HG03432 (cell line): ENCODE measurements at regions not wholly inside any gene's neighbourhood (a gene's known extent, or its start where the extent isn't known, plus 50 kb on each side); places are given as distances from the start of the nearest gene placed in this dataset.

Experiments
- ATAC-seq: cut with Tn5 transposase; IDR thresholded peaks from one replicate; pipeline ENCODE4 v1.9.1; 2021; ENCODE audit warnings: mild to moderate bottlenecking, moderate library complexity; ENCODE audit not compliant: unreplicated experiment

DNA sequence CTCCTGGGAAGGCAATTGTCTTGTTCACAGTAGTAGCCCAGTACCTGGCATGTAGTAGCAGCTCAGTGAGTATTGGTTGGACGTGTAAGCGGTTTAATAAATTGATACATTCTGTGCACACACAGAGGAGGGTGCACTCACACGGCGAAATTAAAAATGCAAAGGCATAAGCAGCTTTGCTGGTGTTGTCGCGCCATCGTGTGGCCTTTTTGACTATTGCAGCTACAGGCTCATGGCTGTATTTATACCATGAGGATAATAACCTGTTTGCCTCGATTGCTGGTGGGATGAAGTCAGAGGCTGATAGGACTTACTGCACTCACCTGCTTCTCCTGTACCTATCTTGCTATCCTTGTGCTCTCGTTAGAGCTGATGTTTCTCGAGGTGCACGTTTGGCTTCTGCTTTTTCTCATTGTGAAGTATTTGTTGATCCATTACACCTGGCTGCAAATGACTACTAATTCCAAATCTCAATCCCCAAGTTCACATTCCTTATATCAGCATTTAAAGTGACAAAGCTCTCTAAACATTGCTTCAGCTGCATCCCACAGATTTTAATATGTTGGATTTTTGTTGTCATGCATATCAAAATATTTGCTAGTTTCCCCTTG, 61.5 kb downstream of the TBXT start:
- peak; percentile 86 for ATAC-seq

DNA sequence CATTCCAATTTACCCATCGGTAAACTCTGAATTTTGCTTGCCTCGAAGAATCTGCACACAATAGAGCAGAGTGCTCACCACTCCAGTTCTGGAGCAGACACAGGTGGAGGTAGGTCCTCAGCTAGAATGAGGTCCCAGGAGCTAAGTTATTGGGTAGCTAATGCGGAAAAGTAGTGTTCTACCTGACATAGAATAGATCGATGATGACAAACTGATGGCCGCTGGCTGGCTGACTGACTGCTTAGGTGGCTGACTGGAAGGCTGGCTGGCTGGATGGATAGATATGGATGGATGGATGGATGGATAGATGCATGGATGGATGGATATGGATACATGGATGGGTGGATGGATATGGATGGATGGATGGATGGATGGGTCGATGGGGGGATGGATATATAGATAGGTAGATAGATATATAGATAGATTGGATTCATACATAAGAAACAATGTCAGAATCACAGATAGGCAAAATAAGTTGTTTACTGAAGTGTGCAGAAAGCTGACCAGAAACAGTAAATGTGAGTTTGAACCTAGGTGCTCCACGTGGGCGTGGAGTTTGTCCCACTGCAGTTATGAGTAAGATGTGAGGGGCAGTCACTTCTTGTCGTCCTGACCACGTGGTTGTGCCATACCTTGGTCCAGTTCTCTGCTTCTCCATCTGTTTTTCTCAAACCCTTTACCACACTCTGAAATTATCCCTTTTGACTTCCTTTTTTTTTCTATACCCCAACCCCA, 62.1 kb downstream of the TBXT start:
- ATAC-seq, result peak; percentile 42

DNA sequence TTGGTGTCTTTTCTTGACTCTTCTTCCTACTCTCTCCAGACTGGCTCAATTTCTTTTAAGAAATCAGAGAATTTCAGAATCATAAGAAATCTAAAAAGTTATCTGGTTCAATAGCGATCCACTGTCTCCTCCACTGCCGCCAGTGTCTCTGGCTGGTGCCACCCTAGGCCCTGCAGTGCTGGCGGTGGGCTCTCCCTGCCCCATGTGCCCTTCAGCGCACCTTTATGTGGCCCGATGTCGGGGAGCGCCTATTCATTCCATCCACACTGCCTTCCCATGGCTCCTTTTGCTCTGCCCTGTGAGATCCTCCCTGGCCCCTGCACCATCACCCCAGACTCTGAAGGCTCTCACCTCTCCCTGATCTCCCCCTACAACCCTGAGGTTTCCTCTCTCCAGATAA, 62.8 kb downstream of the TBXT start:
- ATAC-seq, result no peak

DNA sequence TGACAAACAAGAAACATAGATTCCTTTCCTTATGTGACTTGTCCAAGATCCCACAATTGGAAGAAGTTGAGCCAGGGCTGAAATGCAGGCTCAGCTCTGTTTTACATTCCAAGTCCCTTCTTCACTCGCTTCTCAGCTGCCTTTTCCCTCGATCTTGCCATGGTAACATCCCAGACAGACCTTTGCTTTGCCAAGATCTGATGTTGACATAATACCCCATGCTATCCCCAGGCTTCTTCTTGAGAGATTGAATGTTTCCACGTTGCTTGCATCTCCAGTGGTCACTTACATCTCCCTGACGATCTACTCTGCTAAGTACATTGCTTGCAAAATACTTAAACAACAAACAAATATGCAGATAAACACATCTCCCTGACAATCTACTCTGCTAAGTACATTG, 63.5 kb downstream of the TBXT start:
- no peak for ATAC-seq

DNA sequence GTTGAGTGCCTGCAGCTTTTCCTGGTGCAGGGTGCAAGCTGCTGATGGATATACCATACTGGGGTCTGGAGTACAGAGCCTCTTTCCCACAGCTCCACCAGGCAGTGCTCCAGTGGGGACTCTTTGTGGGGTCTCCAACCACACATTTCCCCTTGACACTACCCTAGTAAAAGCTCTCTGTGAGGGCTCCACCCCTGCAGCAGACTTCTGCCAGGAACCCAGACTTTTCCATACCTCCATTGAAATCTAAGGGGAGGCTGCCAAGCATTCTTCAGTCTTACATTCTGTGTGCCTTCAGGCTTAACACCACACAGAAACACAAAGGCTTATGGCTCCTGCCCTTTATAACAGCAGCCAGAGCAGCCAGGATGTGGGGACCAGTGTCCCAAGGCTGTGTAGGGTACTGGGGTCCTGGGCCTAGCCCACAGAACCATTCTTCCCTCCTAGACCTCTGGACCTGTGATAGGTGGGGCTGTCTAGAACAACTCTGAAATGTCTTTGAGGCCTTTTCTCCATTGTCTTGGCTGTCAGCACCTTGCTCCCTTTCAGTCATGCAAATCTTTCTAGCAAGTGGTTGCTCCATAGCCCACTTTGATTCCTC, 65.7 kb downstream of the TBXT start:
- ATAC-seq, result no peak

DNA sequence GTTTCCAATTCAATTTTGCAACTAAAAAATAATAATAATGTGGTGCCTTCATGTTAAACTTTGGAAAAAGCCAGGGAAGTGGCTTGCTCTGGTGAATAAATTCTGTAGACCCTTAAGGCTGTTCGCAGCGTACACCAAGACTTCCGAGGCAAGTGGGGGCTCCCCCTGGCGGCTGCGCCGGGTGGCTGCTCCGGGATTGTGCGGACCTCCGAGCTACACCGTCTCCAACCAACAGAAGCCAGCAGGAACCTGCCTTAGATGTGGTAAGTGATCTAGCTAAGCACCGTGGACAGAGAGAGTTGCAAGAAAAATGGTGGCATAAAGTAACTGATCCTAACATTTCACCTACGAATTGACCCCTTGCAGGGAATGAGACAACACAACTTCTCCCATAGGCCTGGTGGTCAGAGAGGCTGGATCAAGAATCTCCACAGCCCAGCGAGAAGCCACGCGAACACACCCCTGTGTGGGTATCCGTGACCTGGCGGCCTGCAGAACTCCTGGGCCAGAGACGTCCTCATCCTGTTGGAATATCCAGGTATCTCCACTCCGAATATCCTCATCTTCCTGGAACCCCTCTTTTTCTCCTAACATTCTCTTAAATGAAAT, 69.6 kb downstream of the TBXT start:
- ATAC-seq, result peak; percentile 90

DNA sequence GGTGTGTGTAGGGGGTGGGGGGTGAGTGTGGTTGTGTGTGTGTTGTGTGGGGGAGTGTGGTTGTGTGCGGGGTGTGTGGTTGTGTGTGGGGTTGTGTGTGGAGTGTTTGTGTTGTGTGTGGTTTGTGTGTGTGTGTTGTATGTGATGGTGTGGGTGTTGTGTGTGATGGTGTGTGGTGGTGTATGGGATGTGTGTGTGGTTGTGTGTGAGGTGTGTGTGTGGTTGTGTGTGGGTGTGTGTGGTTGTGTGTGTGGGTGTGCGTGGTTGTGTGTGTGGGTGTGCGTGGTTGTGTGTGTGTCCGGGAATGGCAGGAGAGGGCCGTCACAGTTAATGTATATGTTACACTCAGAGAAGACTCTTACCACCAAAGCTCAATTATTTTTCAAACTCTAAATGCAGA, 79.8 kb downstream of the TBXT start:
- ATAC-seq, result no peak

DNA sequence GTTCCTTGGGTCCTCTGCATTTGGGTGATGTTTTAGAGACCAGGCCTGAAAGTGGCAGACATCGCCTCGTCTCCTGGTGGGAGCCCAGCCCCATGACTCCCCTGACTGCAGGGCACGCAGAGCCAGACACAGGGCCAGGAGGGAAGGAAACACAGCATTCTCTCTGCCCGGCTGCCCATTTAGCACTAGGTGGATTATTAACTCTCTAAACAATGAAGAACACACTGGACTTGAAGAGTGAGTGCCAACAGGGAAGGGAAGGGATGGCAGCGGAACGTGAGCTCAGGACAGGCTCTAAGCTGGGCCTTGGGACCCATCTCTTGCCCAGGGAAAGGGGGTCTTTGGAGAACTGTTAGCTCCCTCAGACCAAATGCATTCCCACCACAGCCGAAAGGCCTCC, 80.4 kb downstream of the TBXT start:
- ATAC-seq, result no peak

DNA sequence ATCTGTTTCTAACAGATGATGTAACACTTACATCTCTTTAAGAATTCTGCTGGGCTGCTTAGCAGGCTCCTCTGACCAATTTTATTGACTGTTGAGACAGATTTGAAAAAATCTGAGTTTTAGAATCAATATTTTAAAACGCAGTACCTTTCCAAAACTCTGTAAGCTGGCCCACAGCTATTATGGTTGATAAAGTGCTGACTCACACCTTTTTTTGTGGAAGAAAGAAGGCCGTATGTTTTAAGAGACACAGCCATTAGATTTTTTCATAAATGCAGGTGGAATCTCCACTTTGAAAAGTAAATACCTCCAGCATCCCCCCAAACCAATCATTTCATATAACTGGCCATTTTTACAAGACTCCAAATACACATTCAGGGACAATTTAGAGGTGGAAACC, 82.2 kb downstream of the TBXT start:
- no peak for ATAC-seq

DNA sequence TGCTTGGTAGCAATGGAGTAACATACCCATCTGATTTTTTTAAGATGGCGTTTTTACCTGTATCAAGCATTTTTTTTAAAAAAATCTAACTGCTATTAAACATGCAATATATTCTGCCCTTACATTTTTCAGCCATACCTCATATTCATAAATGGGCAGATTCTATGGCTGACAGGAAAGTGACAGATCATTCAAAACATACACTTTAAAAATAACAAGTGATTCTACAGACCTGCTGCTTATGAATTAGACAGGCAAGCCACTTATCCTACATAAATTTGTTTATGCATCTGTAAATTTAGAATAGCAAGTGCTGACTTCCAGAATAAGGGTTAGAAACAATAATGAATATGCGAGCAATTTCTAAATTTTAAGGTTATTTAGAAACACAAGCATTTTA, 82.7 kb downstream of the TBXT start:
- no peak for ATAC-seq

DNA sequence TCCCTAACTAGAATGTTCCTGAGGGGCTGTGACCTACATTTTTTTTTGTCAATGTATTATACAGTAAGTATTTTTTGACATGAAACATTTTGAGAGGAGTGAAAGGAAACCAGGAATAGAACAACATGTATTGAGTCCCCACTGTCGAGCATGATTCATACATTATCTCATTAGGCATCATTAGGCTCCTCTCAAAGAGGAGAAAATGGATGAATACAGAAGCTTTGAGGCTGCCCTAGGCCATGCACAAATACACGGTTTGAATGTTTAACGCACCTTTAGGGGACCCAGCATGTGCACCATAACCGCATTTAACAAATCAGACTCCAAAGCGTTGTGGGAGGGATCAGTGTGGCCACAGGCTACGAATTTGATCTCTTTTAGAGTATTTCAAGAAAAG, 87.8 kb downstream of the TBXT start:
- no peak for ATAC-seq

DNA sequence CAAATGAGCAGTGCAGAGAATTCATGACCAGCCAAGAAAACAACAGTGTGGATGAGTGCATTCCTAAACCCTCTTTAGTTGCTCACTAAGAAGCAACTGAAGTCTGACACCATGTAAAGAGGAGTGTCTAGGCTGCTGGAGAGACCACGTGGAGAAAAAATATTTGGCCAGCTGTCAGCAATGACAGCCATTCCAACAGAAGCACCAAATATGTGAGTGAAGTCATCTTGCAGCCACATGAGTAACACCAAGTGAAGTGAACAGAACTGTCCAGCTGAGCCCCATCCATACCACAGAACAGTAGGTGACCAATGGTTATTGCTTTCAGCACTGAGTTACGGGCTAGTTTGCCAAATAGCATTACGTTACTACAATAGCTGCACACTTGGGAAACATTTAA, 89.4 kb downstream of the TBXT start:
- no peak for ATAC-seq

DNA sequence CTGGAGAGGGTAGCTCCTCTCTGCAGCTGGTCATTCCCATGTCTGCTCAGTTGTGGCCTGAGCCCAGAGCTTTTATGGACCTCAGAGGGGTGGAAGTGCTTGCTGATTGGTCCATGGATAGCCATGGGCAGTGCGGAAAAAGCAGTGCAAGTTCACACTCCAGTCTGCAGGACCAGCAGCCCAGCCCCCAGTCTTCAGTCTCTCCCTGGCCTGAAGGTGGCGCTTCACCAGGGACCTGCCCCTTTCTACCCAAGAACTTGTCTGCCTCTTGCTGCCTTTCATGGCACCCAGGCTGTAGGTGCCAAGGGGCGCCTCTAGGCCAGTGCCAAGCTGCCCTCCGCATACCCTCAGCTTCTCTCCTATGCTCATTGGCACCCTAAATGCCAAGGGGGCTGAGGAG, 91.0 kb downstream of the TBXT start:
- ATAC-seq, result no peak

DNA sequence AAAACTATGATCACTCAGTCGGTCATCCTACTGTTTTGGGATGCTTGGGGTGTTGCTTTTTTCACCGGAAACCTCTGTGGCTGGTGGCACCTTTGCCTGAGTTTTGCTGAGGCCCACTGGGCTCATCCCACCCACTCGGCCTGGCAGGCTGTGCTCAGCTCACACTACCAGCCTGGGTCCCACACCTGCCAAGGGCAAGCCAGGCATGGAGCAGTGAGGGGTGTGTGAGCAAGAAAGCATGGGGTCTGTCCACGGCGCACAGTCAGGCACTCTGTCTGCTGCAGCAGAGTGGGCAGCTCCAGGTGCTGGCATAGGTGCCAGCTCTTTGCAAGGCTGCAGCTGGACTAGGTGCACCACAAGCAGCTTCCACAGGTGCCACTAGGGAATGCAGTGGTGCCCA, 91.7 kb downstream of the TBXT start:
- ATAC-seq, result no peak

DNA sequence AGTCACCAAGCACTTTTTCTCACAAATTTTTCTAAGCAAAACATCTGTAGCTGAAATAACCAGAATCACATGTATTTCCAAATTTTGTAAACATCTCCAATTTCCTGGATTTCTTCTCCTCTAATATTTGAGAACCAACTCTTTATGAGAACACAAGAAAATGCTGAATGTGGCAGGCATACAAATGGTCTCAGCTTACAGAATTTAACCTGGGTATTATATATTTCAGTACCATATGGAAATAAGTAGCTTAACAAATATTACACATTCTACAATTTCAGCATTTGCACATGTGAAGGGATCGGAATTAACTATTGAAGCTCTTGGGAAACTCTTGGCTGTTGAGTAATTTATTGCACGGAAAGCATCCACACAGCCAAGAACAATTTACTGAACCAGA, 92.5 kb downstream of the TBXT start:
- ATAC-seq, result no peak

DNA sequence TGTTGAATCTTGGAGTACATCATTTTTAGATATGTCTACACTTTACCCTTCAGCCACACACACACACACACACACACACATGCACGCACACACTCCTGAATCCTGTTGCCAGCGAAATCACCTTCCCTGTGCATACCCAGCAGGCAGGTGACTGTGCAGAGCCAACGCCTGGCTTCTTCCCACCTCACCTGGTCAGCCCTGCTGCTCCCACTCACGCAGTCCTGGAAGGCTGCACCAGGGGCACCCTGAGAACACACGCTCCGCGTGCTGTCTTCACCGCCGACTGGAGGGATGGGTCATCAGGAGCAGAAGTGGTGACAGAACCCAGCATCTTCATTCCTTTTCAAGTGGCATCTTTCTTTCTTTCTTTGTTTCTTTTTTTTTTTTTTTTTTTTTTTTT, 94.6 kb downstream of the TBXT start:
- ATAC-seq, result no peak

DNA sequence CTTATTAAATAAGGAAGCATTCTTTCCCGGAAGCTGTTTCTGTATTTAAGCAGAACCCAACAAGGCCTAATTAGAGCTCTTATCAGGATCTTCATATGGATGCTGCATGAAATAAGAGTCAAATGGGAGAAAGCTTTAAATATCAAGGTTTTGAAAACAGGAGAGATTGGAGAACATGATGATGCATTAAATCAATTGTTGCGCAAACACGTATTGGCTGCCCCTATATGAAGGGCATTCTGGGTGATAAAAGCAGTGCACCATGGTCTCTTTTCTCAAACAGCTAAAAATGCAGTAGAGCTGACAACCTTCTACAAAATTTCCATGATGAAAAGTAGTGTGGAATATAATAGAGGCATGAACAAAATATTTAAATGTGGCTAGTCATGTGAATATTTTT, 98.9 kb downstream of the TBXT start:
- no peak for ATAC-seq

DNA sequence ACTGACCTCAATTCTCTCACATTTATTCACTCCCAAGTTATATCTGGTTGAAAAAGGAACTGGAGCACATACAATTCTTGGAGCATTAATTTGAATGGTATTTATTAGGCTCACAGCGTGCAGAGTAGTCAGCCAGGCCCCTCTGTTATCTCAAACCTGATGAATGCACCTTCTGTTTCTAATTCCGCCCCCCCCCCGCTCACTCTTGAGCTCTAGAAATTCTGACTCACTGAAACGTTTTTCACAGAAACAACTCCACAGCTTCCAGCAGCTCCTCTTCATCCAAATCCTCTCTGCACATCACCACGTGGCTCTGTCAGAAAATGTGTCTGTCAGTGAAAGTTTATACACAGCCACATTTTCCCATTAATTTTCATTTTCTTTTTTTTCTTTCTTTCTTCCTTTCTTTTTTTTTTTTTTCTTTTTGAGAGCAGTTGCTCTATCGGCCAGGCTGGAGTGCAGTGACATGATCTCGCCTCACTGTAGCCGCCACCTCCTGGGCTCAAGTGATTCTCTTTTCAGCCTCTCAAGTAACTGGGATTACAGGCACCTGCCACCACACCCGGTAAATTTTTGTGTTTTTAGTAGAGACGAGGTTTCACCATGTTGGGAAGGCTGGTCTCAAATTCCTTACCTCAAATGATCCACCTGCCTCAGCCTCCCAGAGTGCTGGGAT, 109.4 kb downstream of the TBXT start:
- no peak for ATAC-seq

DNA sequence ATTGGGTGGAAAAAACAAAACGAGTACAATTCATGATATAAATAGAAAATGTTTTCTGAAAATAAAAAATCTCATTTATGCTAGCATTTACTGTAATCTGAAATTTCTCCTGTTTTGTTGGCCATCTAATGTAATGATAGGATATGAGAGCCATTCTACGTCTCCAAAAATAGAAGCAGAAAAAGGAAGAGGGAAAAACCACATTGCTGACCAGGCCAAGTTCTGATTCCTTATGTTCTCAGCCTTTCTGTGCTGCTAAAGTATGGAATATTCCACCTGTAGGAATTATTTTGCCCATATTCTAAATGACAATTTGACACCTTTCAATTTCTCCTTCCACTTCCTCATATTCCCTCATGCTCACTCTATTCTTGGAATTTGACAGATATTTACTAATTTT, 110.2 kb downstream of the TBXT start:
- ATAC-seq, result no peak

DNA sequence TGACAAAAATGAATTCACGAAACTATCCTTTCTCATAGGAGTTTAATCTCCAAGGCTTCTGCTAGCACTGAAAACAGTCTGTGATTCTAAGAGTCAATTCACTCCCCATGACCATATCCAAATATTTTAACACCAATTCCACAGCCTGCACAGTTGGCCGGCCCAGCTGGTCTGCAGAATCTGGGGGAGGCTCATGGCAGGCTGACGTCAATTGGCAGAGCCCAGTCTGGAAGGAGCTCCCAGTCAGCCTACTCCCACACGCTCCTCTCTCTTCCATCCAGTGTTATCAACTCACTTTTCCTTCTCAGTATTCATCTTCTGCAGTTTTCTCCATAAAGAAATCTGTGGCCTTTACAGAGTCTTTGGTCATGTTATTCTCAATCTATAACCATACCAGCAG, 111.0 kb downstream of the TBXT start:
- no peak for ATAC-seq

DNA sequence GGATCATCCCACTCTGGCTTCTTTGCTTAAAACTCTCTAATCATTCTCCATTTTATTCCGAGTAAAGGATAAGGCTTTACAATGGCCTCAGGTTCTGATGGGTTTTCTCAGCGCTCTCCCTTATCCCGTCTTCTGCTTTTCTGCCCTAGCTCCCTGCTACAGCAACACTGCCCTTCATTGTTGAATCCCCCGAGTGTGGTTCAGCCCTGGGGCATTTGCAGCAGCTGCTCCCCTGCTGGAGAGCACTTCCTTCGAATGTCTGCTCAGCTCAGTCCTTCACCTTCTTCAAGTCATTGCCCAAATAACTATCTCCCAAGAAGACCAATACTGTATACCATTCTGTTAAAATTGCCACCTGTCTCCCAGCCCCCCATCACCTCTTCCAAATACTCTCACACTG, 111.8 kb downstream of the TBXT start:
- no peak for ATAC-seq

DNA sequence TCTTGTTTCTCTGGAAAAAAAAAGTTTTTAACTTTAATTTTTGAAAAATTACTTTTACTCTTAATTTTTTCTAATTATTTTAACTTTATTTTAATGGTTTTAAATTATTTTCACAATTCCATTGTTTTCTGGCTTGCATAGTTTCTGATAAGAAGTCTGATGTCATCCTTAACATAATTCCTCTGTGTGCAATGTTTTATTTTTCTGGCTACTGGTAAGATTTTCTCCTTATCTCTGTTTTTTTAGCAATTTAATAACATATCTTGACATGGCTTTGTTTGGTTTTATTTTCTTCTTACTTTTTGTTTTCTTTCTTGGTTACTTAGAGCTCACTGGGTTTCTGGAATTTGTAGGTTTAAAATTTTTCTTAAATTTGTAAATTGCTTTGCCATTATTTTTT, 114.8 kb downstream of the TBXT start:
- ATAC-seq, result no peak
